Right lobe of liver (tissue), 4 donors: ENCODE measurements at regions not wholly inside any gene's neighbourhood (a gene's known extent, or its start where the extent isn't known, plus 50 kb on each side); places are given as distances from the start of the nearest gene placed in this dataset.

Experiments used
- CTCF ChIP-seq, 4 donors: fragments of 200-600 bp in 3 of 4; fragments of 450-650 bp in 1 of 4; IDR thresholded peaks; one replicate each; pipeline versions ENCODE4 v1.5.1 to v1.8.0; 2016 to 2022; ENCODE audit warnings: antibody characterized with exemption in 4 of 4, mild to moderate bottlenecking in 2 of 4
- POLR2A ChIP-seq: fragments of 450-650 bp; IDR thresholded peaks from one replicate; pipeline ENCODE4 v1.6.1; 2017; ENCODE audit warnings: antibody characterized with exemption, mild to moderate bottlenecking
- donor health status: DM: no; HTN: no; CAD: no.
- donor health status: DM: no; HTN: no; CAD: no.
- donor health status: DM: no; HTN: yes; CAD: no.

DNA sequence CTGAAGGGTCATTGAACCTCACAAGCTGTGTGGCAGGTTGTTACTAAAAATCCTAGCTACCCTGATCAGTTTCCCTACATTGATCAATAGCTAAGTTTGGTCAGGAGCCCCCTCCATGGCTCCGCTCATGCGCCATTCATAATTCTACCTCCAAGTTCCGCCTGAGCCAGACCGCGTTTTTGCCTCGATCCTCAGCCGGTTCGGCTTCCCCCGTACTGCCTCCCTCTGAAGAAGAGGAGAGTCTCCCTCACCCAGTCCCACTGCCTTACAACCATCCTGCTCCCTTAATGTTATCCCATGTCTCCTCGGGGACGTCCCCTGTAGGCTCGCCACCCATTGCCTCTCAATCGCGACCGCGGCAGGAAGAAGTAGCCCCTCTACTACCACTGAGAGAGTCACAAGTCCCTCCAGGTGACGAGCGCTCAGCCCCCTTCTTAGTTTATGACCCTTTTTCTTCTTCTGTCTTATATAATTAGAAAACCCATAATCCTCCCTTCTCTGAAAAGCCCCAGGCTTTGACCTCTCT lies 158.2 kb downstream of the DEFB131A start:
- TF ChIP-seq CTCF (IDR thresholded peaks at IDR 0.05) (no peak), POLR2A (no peak)
